Right cardiac atrium (tissue), 5 donors: ENCODE measurements at regions not wholly inside any gene's neighbourhood (a gene's known extent, or its start where the extent isn't known, plus 50 kb on each side); places are given as distances from the start of the nearest gene placed in this dataset.

ENCODE experiments used
- ATAC-seq, 2 donors: fragments of 200-7000 bp; cut with Tn5 transposase; one replicate each; pipeline versions ENCODE4 v1.8.0 to v1.9.1; 2020; ENCODE audit warnings: moderate library complexity in 2 of 2, mild to moderate bottlenecking in 1 of 2
- DNase-seq, 3 donors: peaks; one replicate each; pipeline ENCODE4 v3.0.0-alpha.2; 2020
- H3K27ac ChIP-seq: one replicate; pipeline ENCODE4 v1.5.1; 2013; ENCODE audit warnings: mild to moderate bottlenecking, low read length, control low read depth, moderate library complexity
- H3K27me3 ChIP-seq: one replicate; pipeline ENCODE4 v1.6.1; 2013; ENCODE audit not compliant: control insufficient read depth, insufficient read depth
- H3K4me1 ChIP-seq: one replicate; pipeline ENCODE4 v1.6.1; 2013; ENCODE audit warnings: low read length; ENCODE audit not compliant: control insufficient read depth, insufficient read depth
- H3K4me3 ChIP-seq: one replicate; pipeline ENCODE4 v1.5.1; 2013; ENCODE audit warnings: low read length, control low read depth
- H3K9me3 ChIP-seq: one replicate; pipeline ENCODE4 v1.6.1; 2013; ENCODE audit warnings: low read length; ENCODE audit not compliant: control insufficient read depth
- WGBS: extraction: QIAGEN DNeasy Blood & Tissue Kit; methylation state at CpG from one replicate; pipeline ENCODE4 v1.1.7; 2013; 5-methylcytosine and 5-hydroxymethylcytosine counted together
- intact Hi-C, 4 donors: fragments of 100-400 bp; cut with DNase I; formaldehyde crosslinking; loops; one replicate each; pipeline versions ENCODE4 v1.11.0 to v1.14.0; 2022 to 2023
- donor health status: healthy with polysubstance abuse.
- donor health status: DM: no; HTN: yes; CAD: no.
- donor health status: DM: no; HTN: no; CAD: no.
- donor health status: DM: no; HTN: yes; CAD: no; lungs with severe emphysema.
- donor health status: DM: yes; HTN: yes; CAD: no.

DNA sequence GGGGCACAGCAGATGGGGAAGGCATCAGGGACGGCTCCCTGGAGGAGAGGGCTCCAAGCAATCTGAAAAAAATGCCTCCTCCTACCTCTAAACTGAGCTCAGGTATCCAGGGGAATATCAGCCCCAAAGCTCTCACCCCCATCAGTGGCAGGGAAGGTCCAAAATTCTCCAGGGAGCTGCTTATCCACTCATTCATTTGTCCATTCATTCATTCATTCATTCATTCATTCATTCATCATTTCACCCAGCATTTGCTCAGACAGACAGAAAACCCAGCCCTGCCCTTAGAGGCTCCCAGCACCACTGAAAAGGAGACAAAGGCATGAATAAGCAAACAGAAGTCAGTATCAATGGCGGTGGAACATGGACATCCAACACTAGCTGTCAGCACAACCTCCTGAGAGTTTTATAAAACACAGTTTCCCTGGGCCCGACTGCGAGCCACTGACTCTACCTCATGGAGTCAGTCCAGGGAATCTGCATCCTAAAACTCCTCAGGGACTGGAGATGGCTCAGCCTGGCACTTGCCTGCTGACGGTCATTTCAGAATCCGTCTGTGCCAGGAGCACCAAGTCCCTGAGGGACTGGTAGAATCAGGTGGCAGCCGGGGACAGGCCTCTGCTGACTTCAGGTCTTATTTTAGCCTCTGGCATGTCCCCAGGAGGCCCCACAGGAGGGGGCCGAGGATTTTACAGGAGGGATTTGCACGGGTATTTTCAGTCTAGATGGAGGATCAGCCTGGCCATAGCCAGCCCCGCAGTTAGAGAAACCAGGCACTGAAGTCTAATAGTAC is 164.6 kb downstream of the MN1 start:
- intact Hi-C loops, result loop anchor here in 1 of 4 donors (5.0 kb wide), 1 partner anchor 165 kb away; the partner anchor contains the start of gene MN1
- Histone ChIP-seq H3K27ac (peak overlapping the region; percentile 60), H3K27me3 (no peaks in the 10 kb centered on the region), H3K9me3 (no peaks in the 10 kb centered on the region), H3K4me1 (peaks cover 5% of the 10 kb centered on the region), H3K4me3 (no peak overlapping the region)
- 54% methylated on average over 10 of the region's 10 CpGs for WGBS
- ATAC-seq (peak; percentile 69 to 72), DNase-seq (peak; percentile 48 to 81 (median 79))

DNA sequence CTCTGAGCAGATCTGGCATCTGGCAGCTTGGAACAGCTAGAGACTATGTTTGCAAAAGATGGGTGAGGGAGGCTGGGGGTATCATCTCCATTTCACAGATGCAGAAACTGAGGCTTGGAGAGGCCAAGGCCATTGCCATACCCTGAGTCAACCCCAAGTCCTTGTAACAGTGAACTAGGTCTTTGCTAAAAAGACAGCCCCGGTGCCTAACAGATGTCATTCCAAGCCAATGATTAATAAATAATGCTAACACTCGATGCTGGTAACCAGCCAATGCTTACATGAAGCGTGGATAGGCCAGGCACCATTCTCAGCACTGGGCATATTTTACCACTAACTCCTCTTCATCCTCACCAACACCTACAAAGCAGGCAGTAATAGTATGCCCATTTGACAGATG is 164.0 kb downstream of the MN1 start:
- Histone ChIP-seq H3K4me1 (peaks cover 5% of the 10 kb centered on the region), H3K9me3 (no peaks in the 10 kb centered on the region), H3K27me3 (no peaks in the 10 kb centered on the region), H3K27ac (peak overlapping the region; percentile 60), H3K4me3 (no peak overlapping the region)
- DNase-seq (no peak), ATAC-seq (no peak)
- WGBS, result 75% methylated on average over 3 of the region's 3 CpGs
- intact Hi-C loops, result loop anchor here in 1 of 4 donors (5.0 kb wide), 1 partner anchor 165 kb away; the partner anchor contains the start of gene MN1

DNA sequence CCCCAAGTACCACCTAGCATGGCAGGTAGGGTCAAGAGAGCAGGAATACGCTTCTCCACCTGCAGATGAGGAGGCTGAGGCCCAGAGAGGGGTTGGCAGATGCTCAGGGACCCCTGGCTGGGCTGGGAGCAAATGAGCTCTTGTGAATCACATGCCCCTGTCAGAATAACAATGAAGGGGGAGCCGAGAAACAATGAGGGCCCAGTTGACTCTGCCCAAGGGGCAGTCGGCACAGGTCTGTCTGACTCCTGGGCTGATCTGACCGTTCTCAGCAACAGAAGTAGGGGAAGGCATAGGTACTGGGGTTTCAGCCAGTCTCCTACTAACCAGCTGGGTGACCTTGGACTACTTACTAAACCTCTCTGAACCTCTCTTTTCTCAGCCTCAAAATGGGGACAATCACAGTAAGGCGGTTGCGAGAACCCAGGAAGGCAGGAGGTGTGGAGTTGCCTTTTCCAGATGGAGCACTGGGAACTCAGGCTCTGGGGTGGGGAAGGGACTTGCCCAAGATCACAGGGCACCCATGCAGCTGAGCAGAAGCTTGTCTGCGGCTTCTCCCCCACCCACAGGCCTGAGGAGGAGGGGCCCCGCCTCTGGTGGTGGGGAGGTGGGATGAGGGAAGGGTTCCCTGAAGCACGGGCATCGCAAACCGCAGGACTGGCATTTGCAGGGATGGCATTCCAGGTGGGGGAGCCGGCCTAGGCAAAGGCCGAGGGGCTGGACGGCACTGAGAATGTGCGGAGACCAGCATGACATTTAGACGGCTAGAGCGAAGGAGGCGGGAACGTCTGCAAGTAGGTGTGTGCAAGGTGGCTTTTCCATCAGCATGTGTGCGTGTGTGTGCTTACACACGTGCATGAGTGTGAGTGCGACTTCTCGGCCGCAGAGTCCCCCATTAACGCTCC is 163.0 kb downstream of the MN1 start:
- no peak for ATAC-seq
- no peak for DNase-seq
- Histone ChIP-seq H3K9me3 (no peaks in the 10 kb centered on the region), H3K4me1 (peaks cover 5% of the 10 kb centered on the region), H3K27me3 (no peaks in the 10 kb centered on the region), H3K27ac (no peak overlapping the region), H3K4me3 (no peak overlapping the region)
- intact Hi-C loops, result loop anchor here in 1 of 4 donors (5.0 kb wide), 1 partner anchor 164 kb away; the partner anchor contains the start of gene MN1
- 87% methylated on average over 25 of the region's 25 CpGs for WGBS

- Histone ChIP-seq H3K27me3 (no peaks in the 10 kb centered on the region), H3K9me3 (no peaks in the 10 kb centered on the region), H3K4me3 (no peak overlapping the region), H3K27ac (no peak overlapping the region), H3K4me1 (peaks cover 5% of the 10 kb centered on the region)
- 64% methylated on average over 19 of the region's 19 CpGs for WGBS
- DNase-seq (no peak), ATAC-seq (no peak)
- intact Hi-C loops, result loop anchor here in 1 of 4 donors (5.0 kb wide), 1 partner anchor 163 kb away; the partner anchor contains the start of gene MN1
Observed at GRCh38 chr22:27639248-27640086, 162.1 kb downstream of the MN1 start.

- no peak for DNase-seq
- WGBS, result 58% methylated on average over 8 of the region's 8 CpGs
- ATAC-seq, result no peak
- intact Hi-C loops, result no loop called here
- no peak overlapping the region for H3K4me3 ChIP-seq
- no peaks in the 10 kb centered on the region for H3K27me3 ChIP-seq
- no peaks in the 10 kb centered on the region for H3K9me3 ChIP-seq
- peak overlapping the region; percentile 54 for H3K27ac ChIP-seq
- H3K4me1 ChIP-seq, result peaks cover 2% of the 10 kb centered on the region
Observed at GRCh38 chr22:27641049-27641795, 160.3 kb downstream of the MN1 start.

DNA sequence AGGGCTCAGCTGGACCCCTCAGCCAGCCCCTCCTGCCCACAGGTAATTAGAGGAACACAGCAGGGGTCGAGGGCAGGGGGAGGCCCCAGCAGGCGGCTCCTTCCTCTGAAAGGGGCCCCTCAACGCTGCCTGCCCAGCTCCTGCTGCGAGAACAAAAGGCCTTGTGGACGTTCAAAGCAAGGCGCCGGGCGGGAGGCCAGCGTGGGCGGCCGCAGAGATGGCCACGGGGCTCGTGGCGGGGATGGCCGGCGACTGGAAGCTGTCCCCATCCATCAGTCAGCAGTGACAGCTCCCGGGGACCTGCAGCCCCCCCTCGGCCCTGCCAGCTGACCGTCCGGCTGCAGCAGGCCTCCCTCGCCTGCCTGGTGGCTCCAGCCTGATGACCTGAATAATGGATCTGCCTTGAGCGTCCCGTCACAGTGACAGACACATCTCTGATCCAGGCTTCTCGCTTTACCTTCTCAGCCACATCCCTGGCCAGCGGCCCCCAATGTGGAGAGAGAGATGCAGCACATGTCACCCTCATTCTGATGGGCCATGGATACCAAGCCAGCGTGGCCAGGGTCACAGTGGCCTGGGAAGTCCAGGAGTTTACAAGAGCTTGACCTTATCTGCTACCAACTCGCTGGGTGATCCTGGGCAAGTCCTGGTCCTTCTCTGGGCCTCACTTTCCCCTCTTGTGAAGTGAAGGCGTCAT is 159.3 kb downstream of the MN1 start:
- intact Hi-C loops, result no loop called here
- peak in 1 of 2 donors; percentile 32 for ATAC-seq
- 67% methylated on average over 28 of the region's 28 CpGs for WGBS
- no peak overlapping the region for H3K27ac ChIP-seq
- H3K9me3 ChIP-seq, result no peaks in the 10 kb centered on the region
- DNase-seq, result peak in 2 of 3 donors; percentile 63 to 78
- H3K4me1 ChIP-seq, result no peaks in the 10 kb centered on the region
- H3K4me3 ChIP-seq, result no peak overlapping the region
- H3K27me3 ChIP-seq, result no peaks in the 10 kb centered on the region

DNA sequence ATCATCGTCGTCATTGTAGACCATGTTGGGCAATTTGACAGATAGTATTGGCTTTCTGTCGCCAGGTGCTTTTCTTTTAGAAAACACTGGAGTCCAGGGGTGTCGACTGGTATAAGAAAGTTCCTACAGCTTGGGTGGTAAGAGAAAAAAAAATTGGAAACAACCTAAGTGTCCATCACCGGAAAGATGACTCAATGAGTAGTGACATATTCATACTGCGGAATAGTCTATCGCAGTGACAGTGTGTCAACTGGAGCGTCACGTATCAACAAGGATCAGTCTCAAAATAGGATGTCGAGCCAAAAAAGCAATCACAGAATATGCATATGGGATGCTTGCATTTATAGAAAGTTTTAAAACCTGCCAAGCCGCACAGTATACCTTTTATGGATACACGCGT is 157.6 kb downstream of the MN1 start:
- ATAC-seq, result no peak
- intact Hi-C loops, result no loop called here

GRCh38 chr22:27644566-27644965 is 157.0 kb downstream of the MN1 start:
- no peak for ATAC-seq
- intact Hi-C loops, result no loop called here

More for the DNA sequence above, 157.6 kb downstream of the MN1 start:
- no peaks in the 10 kb centered on the region for H3K9me3 ChIP-seq
- H3K4me1 ChIP-seq, result no peaks in the 10 kb centered on the region
- no peaks in the 10 kb centered on the region for H3K27me3 ChIP-seq
- H3K4me3 ChIP-seq, result no peak overlapping the region
- DNase-seq, result no peak
- WGBS, result 96% methylated on average over 13 of the region's 13 CpGs
- no peak overlapping the region for H3K27ac ChIP-seq

DNA sequence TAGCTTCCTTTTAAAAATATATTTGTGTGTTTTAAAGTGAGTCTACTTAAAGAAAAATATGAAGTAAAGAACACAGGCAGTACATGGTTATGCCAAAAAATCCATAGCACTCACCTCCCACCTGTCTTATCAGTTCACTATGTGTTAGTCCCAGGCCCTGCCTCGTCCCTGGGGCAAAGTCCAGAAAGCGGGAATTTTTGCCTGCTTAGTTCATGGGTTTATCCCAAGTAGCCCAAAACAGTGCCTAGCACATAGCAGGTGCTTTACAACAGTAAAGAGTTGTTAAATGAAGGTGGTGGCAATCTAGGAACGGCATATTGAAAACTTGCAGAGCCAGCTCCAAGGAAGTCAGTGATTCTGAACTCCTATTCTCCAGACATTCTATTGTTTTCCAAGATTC is 154.0 kb downstream of the MN1 start:
- DNase-seq (no peak), ATAC-seq (no peak)
- H3K27me3 ChIP-seq, result no peaks in the 10 kb centered on the region
- H3K4me3 ChIP-seq, result no peak overlapping the region
- no peak overlapping the region for H3K27ac ChIP-seq
- no peaks in the 10 kb centered on the region for H3K9me3 ChIP-seq
- WGBS, result 83% methylated on average over 3 of the region's 3 CpGs
- intact Hi-C loops, result no loop called here
- peaks cover 2% of the 10 kb centered on the region for H3K4me1 ChIP-seq

More at GRCh38 chr22:27644566-27644965, 157.0 kb downstream of the MN1 start:
- Histone ChIP-seq H3K27ac (no peak overlapping the region), H3K9me3 (no peaks in the 10 kb centered on the region), H3K27me3 (no peaks in the 10 kb centered on the region), H3K4me3 (no peak overlapping the region), H3K4me1 (no peaks in the 10 kb centered on the region)
- WGBS, result 83% methylated on average over 7 of the region's 7 CpGs
- no peak for DNase-seq
